GM21825 (cell line): ENCODE measurements at regions not wholly inside any gene's neighbourhood (a gene's known extent, or its start where the extent isn't known, plus 50 kb on each side); places are given as distances from the start of the nearest gene placed in this dataset.

Experiments
- ATAC-seq: cut with Tn5 transposase; IDR thresholded peaks from one replicate; pipeline ENCODE4 v1.9.1; 2021; ENCODE audit warnings: mild to moderate bottlenecking, moderate library complexity; ENCODE audit not compliant: unreplicated experiment

GRCh38 chr17:71709946-71710345 lies 410.9 kb upstream of the SOX9 start:
- ATAC-seq: no peak

DNA sequence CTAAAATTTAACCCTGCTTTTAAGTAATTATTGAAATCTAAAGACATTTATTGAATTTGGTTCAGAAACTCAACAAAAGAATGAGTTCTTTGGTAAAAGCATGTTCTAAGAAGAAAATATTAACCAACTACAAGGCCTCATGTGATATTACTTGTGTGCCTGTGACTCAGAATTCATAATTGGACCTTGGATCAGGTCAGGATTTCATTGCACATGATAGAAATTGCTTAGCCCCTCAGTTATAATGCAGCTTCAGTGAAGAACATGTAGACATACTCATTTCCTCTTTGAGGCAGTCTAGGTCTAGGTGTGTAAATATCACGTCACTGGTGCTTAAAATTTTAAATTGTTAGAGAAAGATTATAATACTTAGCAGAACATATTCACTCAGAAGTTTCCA lies 410.0 kb upstream of the SOX9 start:
- no peak for ATAC-seq

DNA sequence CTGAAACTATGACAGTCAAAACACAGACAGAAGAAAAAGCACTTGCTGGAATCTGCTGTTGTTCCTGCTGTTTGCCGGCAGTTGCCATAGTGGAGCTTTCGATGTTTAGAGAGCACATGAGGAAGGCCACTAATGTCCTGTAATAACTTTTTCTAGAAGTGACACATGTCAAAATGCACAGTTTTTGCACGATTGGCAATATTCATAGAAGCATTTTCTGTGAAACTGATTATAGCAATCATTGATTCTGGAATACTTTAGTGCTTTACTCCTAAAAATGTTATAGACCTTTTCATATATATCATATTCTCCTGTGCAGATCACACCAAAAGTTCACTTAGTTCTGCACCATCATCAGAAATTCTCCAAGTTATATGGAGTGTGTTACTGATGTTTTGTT lies 407.0 kb upstream of the SOX9 start:
- ATAC-seq: no peak

DNA sequence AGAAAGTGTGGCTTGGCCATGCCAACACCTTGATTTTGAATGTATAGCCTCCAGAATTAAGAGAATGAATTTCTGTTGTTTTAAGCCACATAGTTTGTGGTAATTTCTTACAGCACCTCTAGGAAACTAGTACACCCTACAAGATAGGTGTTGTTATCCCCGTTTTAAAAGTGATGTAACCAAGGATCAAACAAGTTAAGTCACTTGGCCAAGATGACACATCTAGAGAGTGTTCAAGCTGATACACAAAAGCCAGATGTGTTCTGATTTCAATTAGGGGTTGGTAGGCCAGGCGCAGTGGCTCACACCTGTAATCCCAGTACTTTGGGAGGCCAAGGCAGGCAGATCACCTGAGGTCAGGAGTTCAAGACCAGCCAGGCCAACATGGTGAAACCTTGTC lies 396.5 kb upstream of the SOX9 start:
- no peak for ATAC-seq

DNA sequence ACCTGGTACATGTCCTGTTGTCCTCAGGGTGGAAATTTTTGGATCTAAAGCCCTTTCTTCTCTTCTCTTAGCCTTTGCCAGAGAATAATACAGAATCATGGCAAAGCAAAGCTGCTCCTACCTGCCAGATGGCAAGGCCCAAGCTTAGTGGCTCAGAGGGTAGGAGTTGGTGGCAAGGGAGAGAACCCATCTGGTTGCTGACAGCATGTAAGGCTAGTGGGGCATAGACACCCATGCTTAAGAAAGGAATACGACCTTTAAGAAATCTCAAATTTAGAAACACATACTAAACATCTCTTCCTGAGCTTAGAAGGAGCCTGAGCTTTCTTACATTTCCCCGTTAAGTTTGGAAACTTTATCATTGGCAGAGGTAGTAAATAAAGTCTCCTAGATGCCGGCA lies 395.0 kb upstream of the SOX9 start:
- ATAC-seq: no peak

DNA sequence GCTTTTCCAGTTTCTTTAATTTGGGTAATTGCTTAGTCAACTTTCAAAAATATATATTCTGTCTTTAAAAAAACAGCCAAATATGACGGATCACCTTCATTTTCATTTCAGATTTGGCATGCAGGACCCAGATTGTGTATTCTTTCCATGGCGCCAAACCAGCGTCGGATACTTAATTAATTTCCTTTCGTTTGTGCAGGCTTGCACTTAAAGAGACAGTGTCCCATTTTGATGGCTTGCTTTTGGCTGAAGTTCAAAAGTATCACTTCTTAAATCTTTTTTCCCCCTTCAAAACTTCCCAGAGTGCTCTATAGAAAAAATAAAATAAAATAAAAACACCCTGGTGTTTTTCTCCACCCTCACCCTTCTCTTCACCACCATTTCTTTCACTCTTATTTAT lies 394.5 kb upstream of the SOX9 start:
- no peak for ATAC-seq

GRCh38 chr17:71727292-71727691 lies 393.5 kb upstream of the SOX9 start:
- ATAC-seq: no peak

DNA sequence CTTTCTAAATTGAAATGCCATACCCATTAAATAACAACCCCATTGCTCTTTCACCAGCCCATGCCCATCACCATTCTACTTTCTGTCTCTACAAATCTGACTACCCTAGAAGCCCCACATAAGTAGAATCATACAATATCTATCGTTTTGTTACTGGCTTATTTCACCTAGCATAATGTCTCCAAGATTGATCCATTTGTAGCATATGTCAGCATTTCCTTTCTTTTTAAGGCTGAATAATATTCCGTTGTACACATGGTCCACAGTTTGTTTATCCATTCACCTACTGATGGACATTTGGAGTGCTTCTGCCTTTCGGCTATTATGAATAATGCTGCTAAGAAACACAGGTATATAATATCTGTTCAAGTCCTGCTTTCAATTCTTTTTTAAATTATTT lies 393.1 kb upstream of the SOX9 start:
- ATAC-seq: no peak

DNA sequence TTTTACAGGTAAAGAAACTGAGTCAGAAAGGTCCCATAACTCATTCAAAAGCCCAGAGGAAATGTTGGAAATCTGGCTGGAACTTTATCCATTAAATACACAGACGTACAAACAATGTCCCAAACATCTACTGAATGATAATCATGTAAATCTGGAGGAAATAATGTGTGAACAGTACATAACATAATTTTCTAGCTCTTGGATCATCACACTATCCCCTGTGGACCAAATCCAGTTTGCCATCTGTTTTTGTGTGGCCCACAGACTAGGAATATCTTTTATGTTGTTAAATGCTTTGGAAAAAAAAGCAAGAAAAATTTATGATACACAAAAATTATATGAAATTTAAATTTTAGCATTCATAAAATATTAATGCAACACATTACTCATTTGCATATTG lies 389.9 kb upstream of the SOX9 start:
- no peak for ATAC-seq

DNA sequence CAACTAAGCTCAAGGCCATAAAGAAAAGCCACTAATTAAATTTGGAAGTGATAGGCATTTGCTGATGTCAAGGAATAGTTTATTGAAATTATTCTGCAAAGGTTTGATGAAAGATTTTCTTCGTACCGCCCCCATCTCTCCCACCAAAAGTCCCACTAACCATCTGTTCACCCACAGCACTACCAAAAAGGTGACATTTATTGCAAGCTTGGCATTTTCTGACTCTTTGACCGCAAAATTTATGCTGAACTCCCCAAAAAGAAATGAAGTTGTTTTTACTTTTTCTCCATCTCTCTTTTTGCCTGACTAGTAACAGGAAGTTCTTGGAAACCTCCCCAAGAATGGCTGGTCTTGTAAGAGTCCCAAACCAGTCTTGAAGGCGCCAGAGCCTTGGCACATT lies 384.9 kb upstream of the SOX9 start:
- ATAC-seq: no peak

DNA sequence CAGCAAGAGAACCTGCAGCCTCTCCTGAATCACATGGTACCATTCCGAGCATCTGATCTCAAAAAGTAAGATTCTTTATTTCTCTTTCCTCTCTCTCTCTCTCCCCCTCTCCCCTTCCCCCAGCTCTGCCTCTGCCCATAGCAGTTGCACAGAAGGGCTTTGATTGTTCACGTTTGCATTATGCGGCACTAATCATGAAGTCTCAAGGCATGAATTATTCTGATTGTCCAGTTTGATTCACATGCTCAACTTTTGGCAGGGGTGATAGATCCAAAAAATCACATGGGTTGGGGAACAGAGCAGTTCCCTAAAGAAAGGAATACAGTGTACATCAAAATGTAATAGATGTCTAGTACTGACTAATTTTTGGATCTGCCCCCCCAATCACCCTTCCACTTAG lies 380.0 kb upstream of the SOX9 start:
- ATAC-seq: no peak

DNA sequence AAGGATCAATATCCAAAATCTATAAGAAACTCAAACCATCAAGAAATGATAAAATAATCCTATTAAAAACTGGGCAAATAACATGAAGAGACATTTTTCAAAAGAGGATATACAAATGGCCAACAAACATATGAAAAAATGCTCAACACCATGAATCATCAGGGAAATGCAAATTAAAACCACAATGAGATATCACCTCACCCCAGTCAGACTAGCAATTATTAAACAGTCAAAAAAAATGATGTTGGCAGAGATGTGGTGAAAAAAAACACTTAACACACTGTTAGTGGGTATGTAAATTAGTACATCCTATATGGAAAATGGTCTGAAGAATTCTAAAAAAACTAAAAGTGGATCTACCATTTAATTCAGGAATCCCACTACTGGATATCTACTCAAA lies 379.0 kb upstream of the SOX9 start:
- ATAC-seq: no peak

- ATAC-seq: no peak
These were observed 371.9 kb upstream of the SOX9 start for GRCh38 chr17:71748872-71749271.

DNA sequence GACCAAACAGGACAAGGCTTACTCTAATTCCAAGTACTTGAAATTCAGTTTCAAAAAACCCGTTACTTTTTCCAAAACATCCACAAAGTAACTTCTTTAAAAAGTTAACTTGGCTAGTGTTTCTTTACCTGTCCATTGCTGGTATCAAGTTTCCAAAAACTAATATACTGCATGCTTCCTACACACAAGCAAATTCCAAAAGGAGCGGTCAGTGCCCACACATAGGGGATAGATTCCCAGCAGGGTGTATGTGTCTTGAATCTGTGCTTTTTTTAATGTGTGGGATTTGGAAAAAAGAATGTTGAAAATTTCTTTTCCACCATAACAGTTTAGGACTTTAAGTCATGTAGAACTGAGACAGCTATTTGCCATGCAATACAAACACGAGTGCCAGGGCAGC lies 367.8 kb upstream of the SOX9 start:
- no peak for ATAC-seq

GRCh38 chr17:71757156-71757555 lies 363.7 kb upstream of the SOX9 start:
- ATAC-seq: no peak

DNA sequence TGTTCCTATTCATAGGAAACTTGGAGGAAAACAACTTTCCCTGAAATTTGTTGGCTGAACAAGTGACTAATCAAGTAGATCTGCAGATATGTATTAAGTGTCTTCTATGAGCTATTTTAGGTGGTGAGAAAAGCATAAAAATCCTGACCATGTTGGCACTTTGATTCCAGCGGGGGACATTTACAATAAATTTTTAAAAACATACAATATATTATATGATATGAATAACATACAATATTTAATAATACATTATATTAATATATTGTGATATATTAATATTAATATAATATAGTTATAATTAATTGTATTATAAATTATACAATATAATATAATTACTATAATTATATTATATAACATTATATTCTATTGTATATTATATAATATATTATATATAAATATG lies 362.9 kb upstream of the SOX9 start:
- no peak for ATAC-seq

DNA sequence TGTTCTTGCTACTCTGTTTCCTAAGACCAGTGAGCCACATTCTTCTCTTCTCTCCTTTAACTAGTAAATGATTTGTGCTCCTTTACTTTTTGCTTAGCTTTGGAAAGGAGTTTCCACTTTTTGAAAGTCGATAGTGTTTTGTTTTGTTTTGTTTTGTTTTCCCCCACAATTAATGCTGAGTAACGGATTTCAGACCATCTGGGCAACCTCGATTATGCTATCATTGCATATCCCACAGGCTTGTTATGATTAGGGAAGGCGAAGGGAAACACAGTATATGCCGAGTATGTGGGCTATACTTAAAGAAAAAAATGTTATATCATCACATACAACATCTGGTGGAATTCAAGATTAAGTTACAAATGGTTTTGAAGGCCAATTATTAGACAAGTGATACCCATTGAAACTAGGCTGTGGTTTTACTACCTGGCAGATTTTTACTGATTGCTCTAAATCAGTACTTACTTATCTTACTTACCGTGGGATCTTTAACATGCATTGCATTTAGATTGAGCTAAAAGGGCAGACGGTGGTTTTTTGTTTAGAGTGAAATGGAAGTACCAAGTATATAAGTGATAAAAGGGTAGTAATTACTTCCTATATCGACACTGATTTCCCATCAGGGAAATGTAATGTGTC lies 361.3 kb upstream of the SOX9 start:
- no peak for ATAC-seq

DNA sequence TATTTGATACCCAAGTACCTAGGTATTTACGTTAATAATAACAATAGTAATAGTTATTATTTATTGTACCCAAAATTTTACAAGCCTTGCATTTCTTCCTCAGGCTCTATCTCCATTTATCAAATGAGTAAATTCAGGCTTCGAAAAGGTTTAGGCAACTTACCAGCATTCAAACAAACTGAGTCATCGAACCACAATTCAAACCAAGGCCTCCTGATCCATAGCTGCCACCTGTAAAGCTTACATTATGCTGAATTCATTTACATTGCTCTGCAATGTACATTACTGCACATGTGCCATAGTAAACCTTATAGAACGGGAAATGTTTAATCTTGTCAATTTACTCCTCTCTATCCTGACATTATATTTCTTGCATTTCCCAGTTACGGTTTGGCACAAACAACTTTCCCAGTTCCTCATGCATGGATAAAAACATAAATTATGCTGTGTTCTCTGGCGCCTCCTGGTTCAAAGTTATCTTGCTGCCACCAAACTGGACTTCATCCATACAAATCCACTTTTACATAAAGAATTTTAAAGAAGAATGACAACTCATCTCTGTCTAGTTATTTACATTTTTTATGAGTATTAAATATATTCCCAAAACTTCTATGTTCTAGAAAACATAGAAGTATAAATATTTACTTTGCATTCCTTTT lies 360.6 kb upstream of the SOX9 start:
- no peak for ATAC-seq

- ATAC-seq: no peak
These were observed 358.3 kb upstream of the SOX9 start for GRCh38 chr17:71762526-71762925.

DNA sequence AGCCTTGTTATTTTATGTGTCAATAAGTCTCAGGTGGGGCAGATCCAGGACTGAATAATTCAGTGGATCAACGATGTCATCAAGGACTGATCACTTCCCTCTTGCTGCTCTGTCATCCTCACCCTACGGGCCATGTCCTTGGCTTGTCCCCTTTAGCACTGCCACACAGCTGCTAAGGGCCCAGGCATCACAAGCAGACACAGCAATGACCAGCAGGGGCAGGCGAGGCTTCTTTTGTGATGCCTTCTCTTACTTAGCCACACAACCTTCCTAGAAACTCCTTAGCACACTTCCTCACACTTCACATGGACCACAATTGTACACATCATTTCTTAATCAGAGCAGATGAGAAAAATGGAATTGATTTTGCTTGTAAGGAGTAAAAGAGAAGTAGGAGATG lies 356.3 kb upstream of the SOX9 start:
- no peak for ATAC-seq

- ATAC-seq: no peak
These were observed 355.4 kb upstream of the SOX9 start for GRCh38 chr17:71765437-71765836.

DNA sequence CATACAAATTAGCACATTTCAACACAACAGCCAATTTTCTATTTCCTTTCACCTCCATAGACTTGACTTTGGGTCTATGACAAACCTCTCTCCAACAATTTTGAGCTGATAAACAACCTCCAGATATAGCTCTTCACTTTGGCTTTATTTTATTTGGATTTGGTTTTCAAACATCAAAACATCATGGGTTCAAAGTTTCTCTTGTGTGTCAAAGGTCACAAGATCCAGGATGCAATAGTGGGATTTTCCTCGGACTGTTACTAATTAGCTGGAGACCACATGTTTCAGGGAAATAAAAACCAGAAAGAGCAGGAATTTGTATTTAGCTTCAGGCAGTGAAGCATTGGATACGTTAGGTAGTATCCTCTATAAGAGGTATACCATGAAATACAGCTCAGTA lies 351.0 kb upstream of the SOX9 start:
- no peak for ATAC-seq

GRCh38 chr17:71777048-71777640 lies 343.7 kb upstream of the SOX9 start:
- no peak for ATAC-seq
